ENCODE measurements at regions not wholly inside any gene's neighbourhood (a gene's known extent, or its start where the extent isn't known, plus 50 kb on each side); places are given as distances from the start of the nearest gene placed in this dataset.
"Not testable (repeated sequence)": the region's sequence is repeated elsewhere in the genome, so short reads cannot be mapped to it uniquely, and the experiment has no call there.

DNA sequence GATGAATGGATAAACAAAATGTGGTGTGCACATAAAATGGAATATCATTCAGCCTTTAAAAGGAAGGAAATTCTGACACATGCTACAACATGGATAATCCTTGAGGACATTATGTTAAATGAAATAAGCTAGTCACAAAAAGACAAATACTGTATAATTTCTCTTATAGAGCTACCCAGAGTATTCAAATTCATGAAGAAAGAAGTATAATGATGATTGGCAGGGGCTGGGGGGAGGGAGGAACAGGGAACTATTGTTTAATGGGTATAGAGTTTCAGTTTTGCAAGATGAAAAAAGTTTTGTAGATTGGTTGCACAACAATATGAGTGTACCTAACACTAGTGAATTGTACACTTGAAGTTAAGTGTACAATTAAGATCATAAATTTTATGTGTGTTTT is 153.9 kb upstream of the STK26 start:
- Histone ChIP-seq H3K9me3 (ENCODE audit: control insufficient read depth in 3 of 3, low read length in 3 of 3) (no peaks in the 10 kb centered on the region), H3K36me3 (ENCODE audit: control insufficient read depth in 3 of 3, insufficient read depth in 3 of 3, low read length in 3 of 3) (no peaks in the 10 kb centered on the region), H3K27me3 (ENCODE audit: control insufficient read depth in 3 of 3, insufficient read depth in 3 of 3, low read length in 3 of 3) (peaks cover 0 to 5% (median 0%) of the 10 kb centered on the region in 3 donors), H3K4me1 (ENCODE audit: control insufficient read depth in 3 of 3, insufficient read depth in 3 of 3, low read length in 3 of 3) (no peaks in the 10 kb centered on the region), H3K4me3 (ENCODE audit: low read length in 3 of 3) (no peak overlapping the region), H3K27ac (ENCODE audit: low read depth, low read length) (no peak overlapping the region), H3K9ac (ENCODE audit: low read depth in 1 of 3, low read length in 3 of 3) (no peak overlapping the region)

DNA sequence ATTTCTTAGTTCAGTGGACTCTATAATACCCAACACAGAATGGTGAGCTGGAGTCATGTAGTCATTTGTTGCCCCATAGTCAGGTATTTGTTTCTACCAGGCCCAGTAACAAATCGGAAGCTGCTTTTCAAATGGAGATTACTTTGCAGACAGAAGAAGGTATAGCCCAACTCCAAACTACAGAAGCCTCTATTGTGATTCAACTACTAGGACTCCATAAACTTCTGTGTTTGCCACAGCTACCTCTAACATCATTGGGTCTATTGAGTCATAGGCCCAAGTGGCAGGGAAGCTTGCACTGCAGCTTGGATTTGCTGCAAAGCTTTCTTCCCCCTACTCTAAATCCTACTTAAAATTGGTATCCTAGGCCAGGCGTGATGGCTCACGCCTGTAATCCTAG is 148.8 kb upstream of the STK26 start:
- Histone ChIP-seq H3K27ac (ENCODE audit: low read depth, low read length) (no peak overlapping the region), H3K4me3 (ENCODE audit: low read length in 3 of 3) (no peak overlapping the region), H3K27me3 (ENCODE audit: control insufficient read depth in 3 of 3, insufficient read depth in 3 of 3, low read length in 3 of 3) (no peaks in the 10 kb centered on the region), H3K9ac (ENCODE audit: low read depth in 1 of 3, low read length in 3 of 3) (no peak overlapping the region), H3K9me3 (ENCODE audit: control insufficient read depth in 3 of 3, low read length in 3 of 3) (no peaks in the 10 kb centered on the region), H3K4me1 (ENCODE audit: control insufficient read depth in 3 of 3, insufficient read depth in 3 of 3, low read length in 3 of 3) (no peaks in the 10 kb centered on the region), H3K36me3 (ENCODE audit: control insufficient read depth in 3 of 3, insufficient read depth in 3 of 3, low read length in 3 of 3) (no peaks in the 10 kb centered on the region)

DNA sequence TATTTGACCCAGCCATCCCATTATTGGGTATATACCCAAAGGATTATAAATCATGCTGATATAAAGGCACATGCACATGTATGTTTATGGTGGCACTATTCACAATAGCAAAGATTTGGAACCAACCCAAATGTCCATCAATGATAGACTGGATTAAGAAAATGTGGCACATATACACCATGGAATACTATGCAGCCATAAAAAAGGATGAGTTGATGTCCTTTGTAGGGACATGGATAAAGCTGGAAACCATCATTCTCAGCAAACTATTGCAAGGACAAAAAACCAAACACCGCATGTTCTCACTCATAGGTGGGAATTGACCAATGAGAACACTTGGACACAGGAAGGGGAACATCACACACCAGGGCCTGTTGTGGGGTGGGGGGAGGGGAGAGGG is 147.3 kb upstream of the STK26 start:
- not testable (repeated sequence) for H3K36me3 ChIP-seq (ENCODE audit: control insufficient read depth in 3 of 3, insufficient read depth in 3 of 3, low read length in 3 of 3); H3K4me1 ChIP-seq (ENCODE audit: control insufficient read depth in 3 of 3, insufficient read depth in 3 of 3, low read length in 3 of 3); H3K9me3 ChIP-seq (ENCODE audit: control insufficient read depth in 3 of 3, low read length in 3 of 3); H3K27me3 ChIP-seq (ENCODE audit: control insufficient read depth in 3 of 3, insufficient read depth in 3 of 3, low read length in 3 of 3); H3K4me3 ChIP-seq (ENCODE audit: low read length in 3 of 3); H3K9ac ChIP-seq (ENCODE audit: low read depth in 1 of 3, low read length in 3 of 3); H3K27ac ChIP-seq (ENCODE audit: low read depth, low read length)

DNA sequence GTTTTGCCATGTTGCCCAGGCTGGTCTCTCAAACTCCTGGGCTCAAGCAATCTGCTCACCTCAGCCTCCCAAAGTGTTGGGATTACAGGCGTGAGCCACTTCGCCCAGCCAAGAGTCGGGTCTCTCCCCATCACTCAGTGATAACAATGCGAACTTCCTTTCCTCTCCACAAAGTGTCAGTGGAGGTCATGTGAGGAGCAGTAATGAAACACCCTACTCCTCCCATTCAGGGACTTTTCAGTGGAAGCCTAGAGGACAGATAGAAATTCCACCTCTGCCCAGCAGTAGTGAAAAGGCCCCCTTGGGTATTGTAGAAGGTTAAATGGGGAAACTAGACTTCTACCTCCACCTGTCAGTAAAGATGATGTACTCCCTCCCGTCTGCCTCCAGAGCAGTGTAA is 141.9 kb upstream of the STK26 start:
- Histone ChIP-seq H3K4me3 (ENCODE audit: low read length in 3 of 3) (no peak overlapping the region), H3K9ac (ENCODE audit: low read depth in 1 of 3, low read length in 3 of 3) (no peak overlapping the region), H3K9me3 (ENCODE audit: control insufficient read depth in 3 of 3, low read length in 3 of 3) (peaks cover 0 to 2% (median 0%) of the 10 kb centered on the region in 3 donors), H3K27me3 (ENCODE audit: control insufficient read depth in 3 of 3, insufficient read depth in 3 of 3, low read length in 3 of 3) (peaks cover 0 to 2% (median 0%) of the 10 kb centered on the region in 3 donors), H3K4me1 (ENCODE audit: control insufficient read depth in 3 of 3, insufficient read depth in 3 of 3, low read length in 3 of 3) (no peaks in the 10 kb centered on the region), H3K36me3 (ENCODE audit: control insufficient read depth in 3 of 3, insufficient read depth in 3 of 3, low read length in 3 of 3) (no peaks in the 10 kb centered on the region), H3K27ac (ENCODE audit: low read depth, low read length) (no peak overlapping the region)

DNA sequence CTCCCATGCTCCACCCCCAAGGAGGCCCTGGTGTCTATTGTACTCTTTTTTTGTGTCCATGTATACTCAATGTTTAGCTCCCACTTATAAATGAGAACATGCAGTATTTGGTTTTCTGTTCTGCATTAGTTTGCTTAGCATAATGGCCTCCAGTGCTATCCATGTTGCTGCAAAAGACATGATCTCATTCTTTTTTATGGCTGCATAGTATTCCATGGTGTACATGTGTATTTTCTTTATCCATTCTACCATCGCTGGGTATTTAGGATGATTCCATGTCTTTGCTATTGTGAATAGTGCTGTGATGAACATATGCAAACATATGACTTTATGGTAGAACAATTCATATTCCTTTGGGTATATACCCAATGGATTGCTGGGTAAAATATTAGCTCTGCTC is 138.1 kb upstream of the STK26 start:
- not testable (repeated sequence) for H3K9ac ChIP-seq (ENCODE audit: low read depth in 1 of 3, low read length in 3 of 3); H3K36me3 ChIP-seq (ENCODE audit: control insufficient read depth in 3 of 3, insufficient read depth in 3 of 3, low read length in 3 of 3); H3K27me3 ChIP-seq (ENCODE audit: control insufficient read depth in 3 of 3, insufficient read depth in 3 of 3, low read length in 3 of 3); H3K4me3 ChIP-seq (ENCODE audit: low read length in 3 of 3); H3K4me1 ChIP-seq (ENCODE audit: control insufficient read depth in 3 of 3, insufficient read depth in 3 of 3, low read length in 3 of 3); H3K9me3 ChIP-seq (ENCODE audit: control insufficient read depth in 3 of 3, low read length in 3 of 3); H3K27ac ChIP-seq (ENCODE audit: low read depth, low read length)

DNA sequence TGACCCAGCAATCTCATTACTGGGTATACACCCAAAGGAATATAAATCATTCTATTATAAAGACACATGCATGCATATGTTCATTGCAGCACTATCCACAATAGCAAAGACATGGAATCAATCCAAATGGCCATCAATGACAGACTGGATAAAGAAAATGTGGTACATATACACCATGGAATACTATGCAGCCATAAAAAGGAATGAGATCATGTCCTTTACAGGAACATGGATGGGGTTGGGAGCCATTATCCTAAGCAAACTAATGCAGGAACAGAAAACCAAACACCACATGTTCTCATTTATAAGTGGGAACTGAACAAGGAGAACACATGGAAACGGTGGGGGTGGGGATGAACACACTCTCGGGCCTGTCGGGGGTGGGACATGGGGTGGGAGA is 129.2 kb upstream of the STK26 start:
- not testable (repeated sequence) for H3K9ac ChIP-seq (ENCODE audit: low read depth in 1 of 3, low read length in 3 of 3); H3K9me3 ChIP-seq (ENCODE audit: control insufficient read depth in 3 of 3, low read length in 3 of 3); H3K36me3 ChIP-seq (ENCODE audit: control insufficient read depth in 3 of 3, insufficient read depth in 3 of 3, low read length in 3 of 3); H3K27ac ChIP-seq (ENCODE audit: low read depth, low read length); H3K4me1 ChIP-seq (ENCODE audit: control insufficient read depth in 3 of 3, insufficient read depth in 3 of 3, low read length in 3 of 3); H3K27me3 ChIP-seq (ENCODE audit: control insufficient read depth in 3 of 3, insufficient read depth in 3 of 3, low read length in 3 of 3); H3K4me3 ChIP-seq (ENCODE audit: low read length in 3 of 3)

DNA sequence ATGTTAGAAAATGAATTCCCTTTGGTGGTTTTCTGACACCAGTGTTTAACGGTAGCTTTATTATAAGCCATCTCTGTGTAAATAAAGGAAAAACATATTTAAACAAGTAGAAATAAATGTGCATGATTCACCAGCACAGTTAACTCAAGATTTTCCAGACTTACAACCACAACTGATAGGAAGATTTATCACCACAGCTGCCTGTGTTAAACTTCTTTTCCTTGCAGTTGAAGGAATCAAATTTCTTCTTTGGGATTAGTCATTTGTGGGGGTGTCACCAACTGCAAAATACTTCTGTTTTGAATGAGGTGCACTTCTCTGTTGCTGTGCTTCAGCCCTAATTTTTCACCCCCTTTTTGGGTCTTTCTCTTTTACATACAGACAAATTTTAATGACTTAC is 128.1 kb upstream of the STK26 start:
- H3K36me3 ChIP-seq (ENCODE audit: control insufficient read depth in 3 of 3, insufficient read depth in 3 of 3, low read length in 3 of 3) = no peaks in the 10 kb centered on the region
- no peak overlapping the region for H3K4me3 ChIP-seq (ENCODE audit: low read length in 3 of 3)
- H3K9me3 ChIP-seq (ENCODE audit: control insufficient read depth in 3 of 3, low read length in 3 of 3) = no peaks in the 10 kb centered on the region
- H3K27me3 ChIP-seq (ENCODE audit: control insufficient read depth in 3 of 3, insufficient read depth in 3 of 3, low read length in 3 of 3) = peaks cover 0 to 5% (median 0%) of the 10 kb centered on the region in 3 donors
- no peaks in the 10 kb centered on the region for H3K4me1 ChIP-seq (ENCODE audit: control insufficient read depth in 3 of 3, insufficient read depth in 3 of 3, low read length in 3 of 3)
- no peak overlapping the region for H3K27ac ChIP-seq (ENCODE audit: low read depth, low read length)
- H3K9ac ChIP-seq (ENCODE audit: low read depth in 1 of 3, low read length in 3 of 3) = no peak overlapping the region

DNA sequence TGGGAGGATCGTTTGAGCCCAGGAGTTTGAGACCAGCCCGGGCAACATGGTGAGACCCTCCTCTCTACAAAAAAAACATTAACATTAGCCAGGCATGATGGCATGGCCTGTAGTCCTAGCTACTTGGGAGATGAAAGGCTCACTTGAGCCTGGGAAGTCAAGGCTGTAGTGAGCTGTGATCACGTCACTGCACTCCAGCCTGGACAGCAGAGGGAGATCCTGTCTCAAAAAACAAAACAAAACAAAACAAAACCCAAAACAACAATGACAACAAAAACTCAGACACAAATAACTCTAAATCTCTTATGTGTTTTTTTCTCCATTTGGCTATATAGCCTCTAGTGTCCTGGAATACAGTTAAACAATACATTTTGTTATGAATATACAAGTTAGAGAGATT is 127.3 kb upstream of the STK26 start:
- H3K9me3 ChIP-seq (ENCODE audit: control insufficient read depth in 3 of 3, low read length in 3 of 3) = no peaks in the 10 kb centered on the region
- no peaks in the 10 kb centered on the region for H3K36me3 ChIP-seq (ENCODE audit: control insufficient read depth in 3 of 3, insufficient read depth in 3 of 3, low read length in 3 of 3)
- no peak overlapping the region for H3K4me3 ChIP-seq (ENCODE audit: low read length in 3 of 3)
- H3K4me1 ChIP-seq (ENCODE audit: control insufficient read depth in 3 of 3, insufficient read depth in 3 of 3, low read length in 3 of 3) = no peaks in the 10 kb centered on the region
- no peak overlapping the region for H3K27ac ChIP-seq (ENCODE audit: low read depth, low read length)
- no peak overlapping the region for H3K9ac ChIP-seq (ENCODE audit: low read depth in 1 of 3, low read length in 3 of 3)
- peaks cover 0 to 5% (median 0%) of the 10 kb centered on the region in 3 donors for H3K27me3 ChIP-seq (ENCODE audit: control insufficient read depth in 3 of 3, insufficient read depth in 3 of 3, low read length in 3 of 3)

DNA sequence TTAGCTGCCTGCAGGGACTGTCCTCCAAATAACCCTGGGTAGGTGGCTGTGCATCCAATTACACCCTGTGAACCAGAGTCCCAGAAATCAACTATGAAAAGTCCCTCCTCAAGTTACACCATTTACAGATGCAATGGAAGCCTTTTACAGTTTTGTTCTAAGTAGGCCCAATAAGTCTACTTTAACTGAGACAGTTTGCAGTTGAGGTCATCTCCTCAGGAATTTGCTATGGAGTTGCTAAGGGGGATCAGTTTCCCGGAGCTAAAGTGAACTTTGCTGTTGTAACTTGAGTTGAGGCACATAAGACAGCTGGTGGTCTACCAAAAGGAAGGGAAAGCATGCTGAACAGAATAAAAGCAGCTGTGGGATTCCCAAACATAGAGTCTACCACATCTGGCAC is 121.6 kb upstream of the STK26 start:
- peaks cover 0 to 9% (median 0%) of the 10 kb centered on the region in 3 donors for H3K27me3 ChIP-seq (ENCODE audit: control insufficient read depth in 3 of 3, insufficient read depth in 3 of 3, low read length in 3 of 3)
- no peak overlapping the region for H3K9ac ChIP-seq (ENCODE audit: low read depth in 1 of 3, low read length in 3 of 3)
- no peak overlapping the region for H3K27ac ChIP-seq (ENCODE audit: low read depth, low read length)
- H3K36me3 ChIP-seq (ENCODE audit: control insufficient read depth in 3 of 3, insufficient read depth in 3 of 3, low read length in 3 of 3) = no peaks in the 10 kb centered on the region
- no peak overlapping the region for H3K4me3 ChIP-seq (ENCODE audit: low read length in 3 of 3)
- H3K4me1 ChIP-seq (ENCODE audit: control insufficient read depth in 3 of 3, insufficient read depth in 3 of 3, low read length in 3 of 3) = no peaks in the 10 kb centered on the region
- no peaks in the 10 kb centered on the region for H3K9me3 ChIP-seq (ENCODE audit: control insufficient read depth in 3 of 3, low read length in 3 of 3)

DNA sequence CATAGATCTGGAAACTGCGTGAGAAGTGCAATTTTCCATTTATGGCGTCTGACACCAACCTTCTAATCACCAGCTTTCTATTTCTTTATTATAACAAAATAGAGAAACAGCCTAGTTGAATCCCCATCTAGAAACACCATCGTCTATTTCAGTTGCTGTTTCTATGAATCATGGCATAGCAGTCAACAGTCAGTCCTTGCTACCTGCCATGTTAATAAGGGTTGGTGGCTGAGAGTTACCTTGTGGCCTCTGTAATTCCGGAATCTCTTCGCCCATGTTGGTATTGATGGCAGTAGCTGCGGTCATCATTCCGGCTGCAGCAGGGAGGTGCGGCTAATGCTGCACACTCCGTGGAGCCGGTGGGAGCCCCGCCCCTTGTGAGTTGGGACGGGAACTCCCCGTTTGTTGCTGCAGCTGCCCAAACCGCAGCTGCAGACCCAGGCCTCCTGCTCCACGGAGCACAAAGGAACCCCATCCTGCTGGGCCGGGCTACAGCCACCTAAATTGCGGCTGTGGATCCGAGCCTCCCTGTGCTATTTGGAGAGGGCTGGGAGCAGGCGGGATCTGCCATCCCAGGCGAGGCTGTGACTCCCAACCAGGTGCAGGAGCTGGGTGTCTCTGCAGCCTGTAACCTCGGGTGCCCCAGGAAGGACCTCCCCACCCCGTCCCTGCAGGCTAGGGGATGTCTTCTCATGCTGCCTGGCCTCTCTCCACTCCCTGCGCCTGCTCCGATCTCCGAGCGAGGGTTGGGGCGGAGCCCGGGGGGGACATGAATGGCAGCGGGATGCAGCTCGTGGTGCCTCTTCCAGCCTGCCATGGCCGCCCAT is 115.4 kb upstream of the STK26 start:
- Histone ChIP-seq H3K27me3 (ENCODE audit: control insufficient read depth in 3 of 3, insufficient read depth in 3 of 3, low read length in 3 of 3) (peaks cover 0 to 8% (median 0%) of the 10 kb centered on the region in 3 donors), H3K4me1 (ENCODE audit: control insufficient read depth in 3 of 3, insufficient read depth in 3 of 3, low read length in 3 of 3) (no peaks in the 10 kb centered on the region), H3K27ac (ENCODE audit: low read depth, low read length) (no peak overlapping the region), H3K36me3 (ENCODE audit: control insufficient read depth in 3 of 3, insufficient read depth in 3 of 3, low read length in 3 of 3) (no peaks in the 10 kb centered on the region), H3K4me3 (ENCODE audit: low read length in 3 of 3) (no peak overlapping the region), H3K9ac (ENCODE audit: low read depth in 1 of 3, low read length in 3 of 3) (no peak overlapping the region), H3K9me3 (ENCODE audit: control insufficient read depth in 3 of 3, low read length in 3 of 3) (no peaks in the 10 kb centered on the region)
